HG03521 (cell line): ENCODE measurements at regions not wholly inside any gene's neighbourhood (a gene's known extent, or its start where the extent isn't known, plus 50 kb on each side); places are given as distances from the start of the nearest gene placed in this dataset.

Experiments
- ATAC-seq: cut with Tn5 transposase; IDR thresholded peaks from one replicate; pipeline ENCODE4 v1.9.1; 2021; ENCODE audit warnings: mild to moderate bottlenecking, moderate library complexity; ENCODE audit not compliant: unreplicated experiment

GRCh38 chr4:22988526-22988925 lies 295.8 kb downstream of the GBA3 start:
- no peak for ATAC-seq

GRCh38 chr4:22987870-22988269 lies 295.1 kb downstream of the GBA3 start:
- ATAC-seq, result no peak

- ATAC-seq, result no peak
Observed at GRCh38 chr4:22986881-22987280, 294.1 kb downstream of the GBA3 start.

- ATAC-seq, result no peak
Observed at GRCh38 chr4:22986262-22986661, 293.5 kb downstream of the GBA3 start.

- ATAC-seq, result no peak
Observed at GRCh38 chr4:22984390-22984789, 291.7 kb downstream of the GBA3 start.

GRCh38 chr4:22978656-22979055 lies 285.9 kb downstream of the GBA3 start:
- no peak for ATAC-seq

- no peak for ATAC-seq
Observed at GRCh38 chr4:22970665-22971064, 277.9 kb downstream of the GBA3 start.

- no peak for ATAC-seq
Observed at GRCh38 chr4:22969287-22969896, 276.7 kb downstream of the GBA3 start.

- no peak for ATAC-seq
Observed at GRCh38 chr4:22962295-22962694, 269.6 kb downstream of the GBA3 start.

- no peak for ATAC-seq
Observed at GRCh38 chr4:22959483-22959882, 266.7 kb downstream of the GBA3 start.

GRCh38 chr4:22957774-22958309 lies 265.1 kb downstream of the GBA3 start:
- ATAC-seq, result no peak

- ATAC-seq, result no peak
Observed at GRCh38 chr4:22949161-22949855, 256.6 kb downstream of the GBA3 start.

- no peak for ATAC-seq
Observed at GRCh38 chr4:22947851-22948250, 255.1 kb downstream of the GBA3 start.

- no peak for ATAC-seq
Observed at GRCh38 chr4:22942920-22943559, 250.3 kb downstream of the GBA3 start.

GRCh38 chr4:22941688-22942375 lies 249.1 kb downstream of the GBA3 start:
- ATAC-seq, result no peak

GRCh38 chr4:22932326-22932725 lies 239.6 kb downstream of the GBA3 start:
- no peak for ATAC-seq

- ATAC-seq, result no peak
Observed at GRCh38 chr4:22922426-22922825, 229.7 kb downstream of the GBA3 start.

GRCh38 chr4:22921936-22922335 lies 229.2 kb downstream of the GBA3 start:
- ATAC-seq, result no peak

- ATAC-seq, result no peak
Observed at GRCh38 chr4:22911285-22911684, 218.5 kb downstream of the GBA3 start.

- no peak for ATAC-seq
Observed at GRCh38 chr4:22910200-22910599, 217.5 kb downstream of the GBA3 start.

- ATAC-seq, result no peak
Observed at GRCh38 chr4:22906045-22906444, 213.3 kb downstream of the GBA3 start.
